ENCODE measurements at regions not wholly inside any gene's neighbourhood (a gene's known extent, or its start where the extent isn't known, plus 50 kb on each side); places are given as distances from the start of the nearest gene placed in this dataset.

GRCh38 chr2:186947516-186947915, 98.5 kb upstream of the ZSWIM2 start:
- no peak overlapping the region for H3K4me3 ChIP-seq (ENCODE audit: low read depth, low read length)
- TF ChIP-seq CTCF (IDR thresholded peaks at IDR 0.05; ENCODE audit: control insufficient read depth, extremely low read depth, insufficient read depth), result no peak
- no peak for DNase-seq (ENCODE audit: low read depth)

- DNase-seq (ENCODE audit: low read depth), result no peak
- no peak overlapping the region for H3K4me3 ChIP-seq (ENCODE audit: low read depth, low read length)
- TF ChIP-seq CTCF (IDR thresholded peaks at IDR 0.05; ENCODE audit: control insufficient read depth, extremely low read depth, insufficient read depth), result no peak
Measured at GRCh38 chr2:186946896-186947467, 98.0 kb upstream of the ZSWIM2 start.

- no peak for TF ChIP-seq CTCF (IDR thresholded peaks at IDR 0.05; ENCODE audit: control insufficient read depth, extremely low read depth, insufficient read depth)
- no peak overlapping the region for H3K4me3 ChIP-seq (ENCODE audit: low read depth, low read length)
- no peak for DNase-seq (ENCODE audit: low read depth)
Measured at GRCh38 chr2:186941853-186942252, 92.9 kb upstream of the ZSWIM2 start.

- H3K4me3 ChIP-seq (ENCODE audit: low read depth, low read length), result no peak overlapping the region
- DNase-seq (ENCODE audit: low read depth), result no peak
- no peak for TF ChIP-seq CTCF (IDR thresholded peaks at IDR 0.05; ENCODE audit: control insufficient read depth, extremely low read depth, insufficient read depth)
Measured at GRCh38 chr2:186940463-186940862, 91.5 kb upstream of the ZSWIM2 start.

GRCh38 chr2:186934420-186934819, 85.5 kb upstream of the ZSWIM2 start:
- H3K4me3 ChIP-seq (ENCODE audit: low read depth, low read length), result no peak overlapping the region
- no peak for DNase-seq (ENCODE audit: low read depth)
- no peak for TF ChIP-seq CTCF (IDR thresholded peaks at IDR 0.05; ENCODE audit: control insufficient read depth, extremely low read depth, insufficient read depth)

GRCh38 chr2:186927867-186928191, 78.9 kb upstream of the ZSWIM2 start:
- DNase-seq (ENCODE audit: low read depth), result no peak
- H3K4me3 ChIP-seq (ENCODE audit: low read depth, low read length), result no peak overlapping the region
- TF ChIP-seq CTCF (IDR thresholded peaks at IDR 0.05; ENCODE audit: control insufficient read depth, extremely low read depth, insufficient read depth), result no peak

- no peak for TF ChIP-seq CTCF (IDR thresholded peaks at IDR 0.05; ENCODE audit: control insufficient read depth, extremely low read depth, insufficient read depth)
- no peak overlapping the region for H3K4me3 ChIP-seq (ENCODE audit: low read depth, low read length)
- no peak for DNase-seq (ENCODE audit: low read depth)
Measured at GRCh38 chr2:186927185-186927866, 78.4 kb upstream of the ZSWIM2 start.

Measured in LNCaP clone FGC (cell line).